ENCODE measurements at regions not wholly inside any gene's neighbourhood (a gene's known extent, or its start where the extent isn't known, plus 50 kb on each side); places are given as distances from the start of the nearest gene placed in this dataset.
"Not testable (repeated sequence)": the region's sequence is repeated elsewhere in the genome, so short reads cannot be mapped to it uniquely, and the experiment has no call there.

DNA sequence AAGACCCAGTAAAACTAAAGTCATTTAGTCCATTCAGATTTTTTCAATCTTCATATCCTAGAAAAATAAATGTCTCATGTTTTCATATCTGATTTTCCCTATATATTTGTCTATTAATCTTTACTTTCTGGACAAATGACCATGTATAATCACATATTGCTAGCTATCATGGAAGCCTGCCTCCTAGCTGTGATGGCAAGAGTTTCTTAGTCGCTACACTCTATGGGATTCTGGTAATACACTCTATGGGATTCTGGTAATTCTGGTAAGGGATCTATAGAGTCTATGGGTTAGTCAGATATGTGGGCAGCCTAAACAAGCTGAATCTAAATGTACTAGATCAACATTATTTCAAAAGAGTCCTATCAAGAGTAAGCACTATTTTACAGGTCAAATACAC lies 198.7 kb upstream of the LHX8 start:
- TF ChIP-seq, protein P1, sequence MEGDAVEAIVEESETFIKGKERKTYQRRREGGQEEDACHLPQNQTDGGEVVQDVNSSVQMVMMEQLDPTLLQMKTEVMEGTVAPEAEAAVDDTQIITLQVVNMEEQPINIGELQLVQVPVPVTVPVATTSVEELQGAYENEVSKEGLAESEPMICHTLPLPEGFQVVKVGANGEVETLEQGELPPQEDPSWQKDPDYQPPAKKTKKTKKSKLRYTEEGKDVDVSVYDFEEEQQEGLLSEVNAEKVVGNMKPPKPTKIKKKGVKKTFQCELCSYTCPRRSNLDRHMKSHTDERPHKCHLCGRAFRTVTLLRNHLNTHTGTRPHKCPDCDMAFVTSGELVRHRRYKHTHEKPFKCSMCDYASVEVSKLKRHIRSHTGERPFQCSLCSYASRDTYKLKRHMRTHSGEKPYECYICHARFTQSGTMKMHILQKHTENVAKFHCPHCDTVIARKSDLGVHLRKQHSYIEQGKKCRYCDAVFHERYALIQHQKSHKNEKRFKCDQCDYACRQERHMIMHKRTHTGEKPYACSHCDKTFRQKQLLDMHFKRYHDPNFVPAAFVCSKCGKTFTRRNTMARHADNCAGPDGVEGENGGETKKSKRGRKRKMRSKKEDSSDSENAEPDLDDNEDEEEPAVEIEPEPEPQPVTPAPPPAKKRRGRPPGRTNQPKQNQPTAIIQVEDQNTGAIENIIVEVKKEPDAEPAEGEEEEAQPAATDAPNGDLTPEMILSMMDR (IDR thresholded peaks at IDR 0.05), result no peak
- H3K27me3 Mint-ChIP-seq (ENCODE audit: low read depth), result no peaks in the 10 kb centered on the region
- no peak overlapping the region for H3K27ac Mint-ChIP-seq (ENCODE audit: unreplicated experiment)

GRCh38 chr1:74937176-74937575 lies 197.0 kb upstream of the LHX8 start:
- no peak overlapping the region for H3K4me3 Mint-ChIP-seq (ENCODE audit: unreplicated experiment)
- no peaks in the 10 kb centered on the region for H3K36me3 Mint-ChIP-seq (ENCODE audit: low read depth)
- H3K27ac Mint-ChIP-seq (ENCODE audit: unreplicated experiment), result no peak overlapping the region
- DNase-seq (ENCODE audit: low spot score), result no peak
- no peaks in the 10 kb centered on the region for H3K27me3 Mint-ChIP-seq (ENCODE audit: low read depth)
- H3K9me3 Mint-ChIP-seq (ENCODE audit: low read depth), result peaks cover 9% of the 10 kb centered on the region
- peaks cover 18% of the 10 kb centered on the region for H3K4me1 Mint-ChIP-seq (ENCODE audit: low read depth)
- TF ChIP-seq, protein P1 (IDR thresholded peaks at IDR 0.05), result no peak

More for the DNA sequence above, 198.7 kb upstream of the LHX8 start:
- H3K36me3 Mint-ChIP-seq (ENCODE audit: low read depth), result no peaks in the 10 kb centered on the region
- no peak for DNase-seq (ENCODE audit: low spot score)
- peaks cover 9% of the 10 kb centered on the region for H3K9me3 Mint-ChIP-seq (ENCODE audit: low read depth)
- peaks cover 18% of the 10 kb centered on the region for H3K4me1 Mint-ChIP-seq (ENCODE audit: low read depth)
- no peak overlapping the region for H3K4me3 Mint-ChIP-seq (ENCODE audit: unreplicated experiment)

- peaks cover 9% of the 10 kb centered on the region for H3K9me3 Mint-ChIP-seq (ENCODE audit: low read depth)
- no peak overlapping the region for H3K4me3 Mint-ChIP-seq (ENCODE audit: unreplicated experiment)
- no peaks in the 10 kb centered on the region for H3K4me1 Mint-ChIP-seq (ENCODE audit: low read depth)
- TF ChIP-seq, protein P1 (IDR thresholded peaks at IDR 0.05), result no peak
- no peak overlapping the region for H3K27ac Mint-ChIP-seq (ENCODE audit: unreplicated experiment)
- no peak for DNase-seq (ENCODE audit: low spot score)
- no peaks in the 10 kb centered on the region for H3K27me3 Mint-ChIP-seq (ENCODE audit: low read depth)
- H3K36me3 Mint-ChIP-seq (ENCODE audit: low read depth), result no peaks in the 10 kb centered on the region
These were observed 191.1 kb upstream of the LHX8 start for GRCh38 chr1:74943046-74943445.

DNA sequence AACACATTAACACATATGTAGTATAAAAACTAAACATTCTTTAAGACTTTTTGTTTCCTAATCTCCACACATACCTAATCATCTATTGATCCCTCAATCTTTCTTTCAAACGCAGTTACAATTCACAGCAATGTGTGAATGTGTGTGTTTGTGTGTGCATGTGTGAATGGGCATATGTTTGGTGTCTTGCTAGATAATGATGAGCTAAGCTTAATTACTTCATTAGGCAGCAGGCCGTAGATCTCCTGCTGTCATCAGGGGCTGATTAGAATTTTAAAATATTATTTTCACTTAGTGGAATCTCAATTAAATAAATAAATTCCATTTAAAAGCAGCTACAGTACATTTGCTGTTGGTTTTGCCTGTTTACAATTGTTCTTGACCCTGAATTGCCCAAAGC lies 187.8 kb upstream of the LHX8 start:
- H3K4me1 Mint-ChIP-seq (ENCODE audit: low read depth), result no peaks in the 10 kb centered on the region
- H3K9me3 Mint-ChIP-seq (ENCODE audit: low read depth), result peaks cover 4% of the 10 kb centered on the region
- TF ChIP-seq, protein P1 (IDR thresholded peaks at IDR 0.05), result no peak
- no peak overlapping the region for H3K27ac Mint-ChIP-seq (ENCODE audit: unreplicated experiment)
- no peak overlapping the region for H3K4me3 Mint-ChIP-seq (ENCODE audit: unreplicated experiment)
- H3K36me3 Mint-ChIP-seq (ENCODE audit: low read depth), result no peaks in the 10 kb centered on the region
- H3K27me3 Mint-ChIP-seq (ENCODE audit: low read depth), result no peaks in the 10 kb centered on the region
- no peak for DNase-seq (ENCODE audit: low spot score)

GRCh38 chr1:74949348-74949747 lies 184.8 kb upstream of the LHX8 start:
- not testable (repeated sequence) for H3K36me3 Mint-ChIP-seq (ENCODE audit: low read depth); H3K9me3 Mint-ChIP-seq (ENCODE audit: low read depth)

GRCh38 chr1:74951981-74952380 lies 182.2 kb upstream of the LHX8 start:
- H3K36me3 Mint-ChIP-seq (ENCODE audit: low read depth); H3K4me3 Mint-ChIP-seq (ENCODE audit: unreplicated experiment); H3K4me1 Mint-ChIP-seq (ENCODE audit: low read depth); H3K27ac Mint-ChIP-seq (ENCODE audit: unreplicated experiment); DNase-seq (ENCODE audit: low spot score); H3K9me3 Mint-ChIP-seq (ENCODE audit: low read depth); H3K27me3 Mint-ChIP-seq (ENCODE audit: low read depth): not testable (repeated sequence)

More at GRCh38 chr1:74949348-74949747, 184.8 kb upstream of the LHX8 start:
- H3K27me3 Mint-ChIP-seq (ENCODE audit: low read depth); H3K4me1 Mint-ChIP-seq (ENCODE audit: low read depth); DNase-seq (ENCODE audit: low spot score); H3K27ac Mint-ChIP-seq (ENCODE audit: unreplicated experiment); H3K4me3 Mint-ChIP-seq (ENCODE audit: unreplicated experiment): not testable (repeated sequence)
